Activated T-cell treated with anti-CD3 and anti-CD28 coated beads for 48 hours (primary cell): ENCODE measurements at regions not wholly inside any gene's neighbourhood (a gene's known extent, or its start where the extent isn't known, plus 50 kb on each side); places are given as distances from the start of the nearest gene placed in this dataset.

Source experiments
- DNase-seq: peaks from one replicate; pipeline ENCODE4 v3.0.0-alpha.2; 2020; ENCODE audit warnings: low read depth

GRCh38 chr4:146998157-146998556, 52.5 kb upstream of the TTC29 start:
- no peak for DNase-seq

GRCh38 chr4:147003956-147004809, 58.5 kb upstream of the TTC29 start:
- no peak for DNase-seq

- DNase-seq, result no peak
These were observed 60.6 kb upstream of the TTC29 start for GRCh38 chr4:147006229-147006628.

DNA sequence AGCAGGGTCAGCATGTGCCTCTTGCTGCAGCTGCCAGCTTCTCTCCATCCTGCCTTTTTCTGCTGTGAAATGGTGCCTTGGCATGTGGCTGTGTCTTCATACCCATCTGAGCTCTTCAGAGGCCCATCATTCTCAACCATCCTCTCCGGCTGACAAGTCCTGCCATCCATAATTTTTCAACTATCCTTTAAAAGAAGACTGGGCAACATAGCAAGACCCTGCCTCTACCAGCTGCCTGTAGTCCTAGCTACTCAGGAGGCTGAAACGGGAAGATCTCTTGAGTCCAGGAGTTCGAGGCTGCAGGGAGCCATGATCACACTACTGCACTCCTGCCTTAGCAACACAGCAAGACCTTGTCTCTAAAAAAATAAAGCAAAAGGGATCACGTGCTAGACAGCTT, 64.2 kb upstream of the TTC29 start:
- no peak for DNase-seq

DNA sequence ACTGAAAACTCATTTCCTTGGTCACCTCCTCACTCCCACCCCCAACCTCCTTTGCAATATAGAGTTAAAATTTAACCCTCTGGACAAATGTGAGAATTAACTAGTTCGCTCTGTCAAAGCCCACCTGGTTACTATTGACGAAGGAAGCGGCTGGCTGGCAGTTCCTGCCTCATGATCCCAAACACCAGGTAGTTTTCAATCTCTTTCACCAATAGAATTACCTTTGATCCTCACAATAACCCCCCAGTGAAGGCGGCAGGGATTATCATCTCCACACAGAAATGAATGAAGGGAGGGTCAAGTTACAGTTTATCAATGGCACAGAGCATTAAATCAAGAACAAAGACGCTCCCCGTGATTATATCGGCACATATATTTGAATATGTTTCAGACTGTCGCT, 65.7 kb upstream of the TTC29 start:
- no peak for DNase-seq

DNA sequence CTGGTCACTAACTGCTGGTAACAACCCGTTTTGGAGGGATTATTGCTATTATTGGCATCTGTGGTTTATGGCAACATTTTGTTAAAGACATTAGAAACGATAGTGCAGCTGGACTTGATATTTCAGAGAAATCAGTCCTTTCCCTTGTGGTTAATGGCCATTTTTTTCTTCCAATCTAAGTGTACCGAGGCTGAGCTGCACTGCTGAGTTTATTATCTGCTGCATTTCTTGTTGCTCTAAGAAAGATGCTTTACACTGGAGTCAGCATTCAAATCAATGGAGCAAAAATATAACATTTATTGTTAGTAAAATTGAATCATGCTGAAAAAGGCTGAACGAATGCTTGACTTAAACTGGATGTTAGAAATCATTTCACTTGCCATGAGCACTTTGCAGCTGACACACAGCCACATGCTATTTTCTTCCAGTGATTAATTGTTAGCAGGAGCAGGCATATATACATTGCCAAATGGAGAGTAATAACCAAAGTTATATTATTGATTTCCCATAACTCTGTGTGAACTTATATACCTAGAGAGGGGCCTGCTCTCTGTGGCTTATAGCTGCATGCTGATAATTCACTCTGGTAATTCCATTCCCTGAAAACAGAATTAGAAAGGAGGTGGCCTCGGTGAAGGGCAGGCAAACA, 66.5 kb upstream of the TTC29 start:
- no peak for DNase-seq

GRCh38 chr4:147014946-147015345, 69.3 kb upstream of the TTC29 start:
- no peak for DNase-seq

DNA sequence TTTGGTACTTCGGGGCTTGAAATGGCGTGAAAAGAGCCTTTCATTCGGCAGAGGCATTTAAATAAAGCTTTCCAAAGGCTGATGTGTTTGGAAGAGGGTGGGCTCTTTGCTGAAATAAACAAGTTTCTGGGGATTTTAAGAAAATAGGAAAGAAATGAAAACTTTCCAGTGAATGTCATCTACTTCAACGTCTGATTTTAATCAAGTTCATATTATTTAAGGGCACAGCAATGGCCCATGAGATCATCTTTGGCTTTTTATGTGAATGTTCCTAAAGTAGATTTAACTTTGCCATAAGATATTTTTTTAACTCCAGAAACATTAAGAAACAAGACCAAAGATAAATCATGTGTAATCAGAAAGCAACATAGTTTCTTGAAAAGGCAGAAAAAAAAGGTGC, 69.8 kb upstream of the TTC29 start:
- DNase-seq, result no peak

DNA sequence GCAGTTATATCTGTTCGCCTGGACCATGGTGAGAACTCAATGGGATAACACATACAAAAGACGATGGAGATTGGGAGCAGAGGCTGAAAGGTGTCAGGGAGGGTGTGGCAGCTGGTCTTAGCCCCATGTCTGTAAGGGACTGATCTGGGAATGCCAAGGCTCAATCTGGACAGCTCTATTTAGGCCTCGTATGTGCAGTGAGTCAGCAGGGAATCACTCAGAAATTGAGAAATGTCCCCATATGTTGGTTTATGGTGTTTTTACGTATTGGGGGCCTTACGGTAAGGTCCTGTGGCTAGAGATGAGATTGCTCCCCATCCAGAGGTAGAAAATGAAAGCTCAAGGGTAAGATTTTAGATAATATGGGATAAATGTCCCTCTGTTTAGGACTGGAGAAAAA, 71.4 kb upstream of the TTC29 start:
- no peak for DNase-seq

- peak; percentile 25 for DNase-seq
These were observed 73.4 kb upstream of the TTC29 start for GRCh38 chr4:147019091-147019490.

DNA sequence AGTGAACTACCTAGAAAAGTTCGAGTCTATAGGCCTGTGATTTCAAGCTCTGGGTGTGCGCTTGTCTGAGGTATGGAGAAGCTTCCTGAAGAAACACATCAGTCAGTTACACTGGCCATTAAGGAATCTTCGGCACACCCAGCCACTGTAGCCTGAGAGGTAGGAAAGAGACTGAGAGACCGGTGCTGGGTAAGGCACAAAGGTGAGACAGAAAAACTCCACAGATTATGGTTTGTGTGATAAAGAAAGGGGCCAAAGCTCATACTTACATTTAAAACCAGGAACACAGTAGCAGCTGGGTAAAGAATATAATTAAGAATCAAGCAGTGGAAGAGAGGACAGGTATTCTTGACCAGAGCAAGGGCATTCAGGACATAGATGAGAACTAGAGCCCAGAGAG, 74.8 kb upstream of the TTC29 start:
- no peak for DNase-seq

DNA sequence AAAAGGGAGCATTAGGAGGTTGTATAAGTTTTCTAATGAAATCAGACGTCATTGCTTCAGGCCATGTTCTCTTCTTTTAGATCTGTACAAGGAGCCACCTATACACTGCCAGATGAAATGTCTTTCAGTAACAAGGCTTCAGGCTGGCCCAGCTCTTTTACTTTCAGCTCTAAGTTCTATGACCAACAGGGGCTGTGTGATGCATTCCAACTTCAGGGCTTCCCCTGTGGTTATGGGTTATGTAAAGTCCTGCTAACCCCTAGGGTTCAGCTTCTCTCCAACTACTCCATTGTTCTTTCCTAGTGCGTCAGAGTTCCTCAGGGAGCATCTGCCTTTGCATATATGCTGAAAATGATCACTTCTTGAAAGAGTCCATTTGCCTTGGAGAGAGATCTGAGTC, 79.4 kb upstream of the TTC29 start:
- DNase-seq, result no peak

GRCh38 chr4:147029296-147029695, 83.6 kb upstream of the TTC29 start:
- no peak for DNase-seq

DNA sequence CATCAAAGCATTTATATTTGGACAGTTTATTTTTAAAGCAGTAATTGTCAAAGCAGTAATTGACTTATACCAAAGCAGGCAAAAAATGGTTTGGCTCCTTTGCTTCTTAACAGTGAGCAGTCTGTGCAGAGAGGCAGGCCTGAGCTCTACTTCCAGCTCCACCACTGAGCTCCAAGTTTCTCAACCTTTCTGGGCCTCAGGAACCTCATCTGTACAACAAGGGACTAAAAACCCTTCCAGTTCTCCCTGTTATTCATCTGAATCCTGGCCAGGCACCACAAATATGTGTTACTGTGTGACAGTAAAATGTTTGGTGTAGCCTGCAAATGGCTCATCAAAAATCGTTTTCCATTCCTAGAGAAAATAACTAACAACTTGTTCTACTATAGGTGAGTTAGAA, 88.7 kb upstream of the TTC29 start:
- no peak for DNase-seq

DNA sequence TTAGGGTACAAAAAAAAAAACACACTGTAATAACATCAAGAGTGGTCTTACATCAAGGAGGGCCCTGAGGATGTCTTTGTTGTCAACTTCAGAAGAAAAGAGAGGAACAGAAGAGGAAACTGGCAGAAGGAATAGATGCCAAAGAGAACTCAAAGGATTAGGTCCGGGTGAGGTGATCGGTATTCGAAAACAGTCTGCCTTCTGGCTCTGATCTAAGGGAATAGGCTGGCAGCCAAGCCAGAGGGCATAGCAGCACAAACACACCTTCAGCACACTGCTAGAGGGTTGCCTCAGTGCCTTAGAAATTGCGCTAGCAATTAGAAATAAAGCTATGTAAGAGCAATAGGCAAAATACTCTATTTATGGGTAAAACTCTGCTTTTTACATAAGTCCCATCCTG, 91.4 kb upstream of the TTC29 start:
- no peak for DNase-seq

DNA sequence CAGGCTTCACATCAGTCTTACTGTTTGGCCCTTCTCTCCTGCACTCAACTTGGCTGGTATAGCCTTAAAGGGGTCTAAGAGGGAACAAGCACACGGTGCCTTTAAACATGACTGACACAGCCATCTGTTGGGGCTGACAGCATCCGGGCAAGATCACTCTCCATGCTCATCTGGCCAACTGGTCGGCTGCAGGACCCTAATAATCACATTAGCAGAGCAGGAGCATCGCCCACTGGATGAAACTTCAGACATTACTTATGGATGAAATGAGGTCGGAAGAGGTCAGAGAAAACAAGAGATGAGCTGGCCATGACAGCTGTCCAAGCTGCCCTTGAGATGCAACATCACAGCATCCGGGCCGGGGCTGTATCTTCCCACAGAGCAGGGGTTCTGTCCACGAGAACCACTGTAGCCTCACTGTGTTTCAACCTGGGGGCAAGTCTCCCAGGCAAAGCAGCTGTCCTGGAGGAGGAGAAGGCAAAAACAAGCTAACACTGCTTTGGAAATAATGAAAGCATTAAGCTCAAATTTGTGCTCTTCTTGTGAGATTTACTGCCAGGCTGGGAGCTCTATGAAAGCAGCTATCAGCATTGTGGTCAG, 94.4 kb upstream of the TTC29 start:
- DNase-seq, result no peak

DNA sequence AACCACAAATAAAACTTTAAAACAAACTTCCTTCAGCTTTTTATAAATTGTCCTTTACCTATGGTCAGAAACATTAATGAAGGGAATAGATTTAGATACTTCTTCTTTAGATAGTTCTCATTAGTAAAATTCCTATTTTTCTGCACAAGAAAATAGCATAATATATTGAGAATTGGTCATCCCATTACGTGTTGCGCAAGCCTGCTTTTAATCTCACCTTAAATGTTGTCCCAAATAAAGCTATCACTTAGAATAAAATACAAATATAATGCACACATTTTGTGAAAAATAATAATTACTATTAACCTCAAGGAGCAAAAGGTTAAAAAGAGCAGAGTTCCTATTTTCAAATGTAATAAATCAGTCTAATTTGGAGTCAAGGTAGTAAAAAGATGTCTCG, 95.2 kb upstream of the TTC29 start:
- no peak for DNase-seq

GRCh38 chr4:147041376-147041775, 95.7 kb upstream of the TTC29 start:
- no peak for DNase-seq

DNA sequence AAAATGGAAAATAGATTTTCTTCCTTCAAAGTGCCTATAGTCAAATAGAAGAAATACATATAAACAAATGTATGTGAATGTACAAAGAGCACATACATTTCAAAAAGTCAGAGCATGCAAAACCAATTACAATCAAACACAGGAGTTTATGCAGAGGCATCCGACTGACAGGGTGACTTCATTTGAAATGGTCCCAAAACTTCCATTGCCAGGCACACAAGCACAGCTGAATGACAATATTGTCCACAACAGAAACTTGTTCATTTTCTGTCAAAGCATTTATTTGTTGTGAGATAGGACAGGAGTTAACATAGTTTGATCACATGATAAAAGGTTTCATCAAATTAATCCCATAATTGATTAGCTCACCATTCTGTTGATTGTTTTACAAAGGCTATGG, 96.4 kb upstream of the TTC29 start:
- no peak for DNase-seq

DNA sequence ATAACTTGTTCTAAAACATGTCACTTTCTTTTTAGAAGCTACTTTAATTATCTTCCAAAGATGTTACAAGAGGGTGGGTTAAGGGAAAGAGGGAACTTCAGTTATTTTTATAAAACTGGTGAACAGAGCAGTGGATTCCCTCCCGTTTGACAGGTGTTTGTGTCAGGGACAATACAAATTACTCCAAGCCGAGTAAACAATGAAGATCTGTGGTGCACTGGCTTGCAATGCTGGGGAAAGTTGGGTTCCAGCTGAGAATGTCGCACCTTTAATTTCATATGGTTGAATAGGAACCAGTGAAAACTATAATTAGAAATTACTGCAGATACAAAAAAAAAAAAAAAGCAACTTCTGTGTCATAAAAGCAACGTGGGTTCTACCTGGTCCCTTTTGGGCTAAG, 98.6 kb upstream of the TTC29 start:
- DNase-seq, result no peak

DNA sequence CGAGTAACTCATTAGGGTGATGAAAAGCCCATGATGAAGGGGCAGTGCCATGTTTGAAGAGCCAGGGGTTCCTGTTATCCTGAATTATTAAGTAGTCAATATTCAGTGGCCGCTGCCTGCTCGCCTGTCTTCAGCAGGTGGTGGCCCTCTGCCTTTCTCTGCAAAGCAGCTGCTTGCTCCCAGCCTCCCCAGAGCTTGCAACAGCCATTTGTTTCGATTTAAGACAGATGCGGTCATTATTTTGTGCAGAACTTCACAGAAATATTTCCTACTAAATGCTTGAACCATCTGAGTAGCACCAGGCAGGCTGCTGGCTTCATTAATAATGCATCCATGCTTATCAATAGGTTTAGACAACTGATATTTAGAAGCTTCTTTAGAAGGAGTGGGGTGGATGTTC, 104.3 kb upstream of the TTC29 start:
- no peak for DNase-seq

GRCh38 chr4:147050356-147050765, 104.7 kb upstream of the TTC29 start:
- no peak for DNase-seq

DNA sequence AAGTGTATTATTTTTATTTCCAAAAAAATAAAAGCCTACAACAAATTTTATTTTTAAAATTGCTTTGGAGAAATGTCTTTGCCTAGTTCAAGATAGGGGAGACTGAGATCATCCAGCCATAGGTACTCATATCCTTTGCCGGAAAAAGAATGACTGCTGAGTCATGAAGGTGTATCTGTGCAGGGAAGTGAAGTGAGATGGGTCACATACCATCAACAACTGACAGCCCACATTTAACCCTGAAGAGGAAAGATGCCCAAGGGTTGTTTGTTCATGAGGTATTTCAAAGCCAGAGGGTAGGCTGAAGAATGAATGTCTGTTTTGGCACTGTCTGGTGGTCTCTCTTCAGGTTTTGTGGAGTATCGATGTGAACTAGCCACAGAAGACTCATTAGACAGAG, 106.7 kb upstream of the TTC29 start:
- no peak for DNase-seq
